Testis (tissue), 2 donors: ENCODE measurements at regions not wholly inside any gene's neighbourhood (a gene's known extent, or its start where the extent isn't known, plus 50 kb on each side); places are given as distances from the start of the nearest gene placed in this dataset.

Experiments
- DNase-seq: peaks from one replicate; pipeline ENCODE4 v3.0.0-alpha.2; 2019
- H3K27ac ChIP-seq, 2 donors: fragments of 200-600 bp; sonication (generic); one replicate each; pipeline ENCODE4 v1.5.1; 2019
- H3K27me3 ChIP-seq: fragments of 200-600 bp; sonication (generic); one replicate; pipeline ENCODE4 v1.5.1; 2019
- H3K36me3 ChIP-seq: fragments of 200-600 bp; sonication (generic); one replicate; pipeline ENCODE4 v1.5.1; 2017; ENCODE audit warnings: low read depth; ENCODE audit errors: missing control alignments
- H3K4me1 ChIP-seq: fragments of 200-600 bp; sonication (generic); one replicate; pipeline ENCODE4 v1.5.1; 2019
- H3K4me3 ChIP-seq, 2 donors: fragments of 200-600 bp; sonication (generic); one replicate each; pipeline ENCODE4 v1.5.1; 2017 to 2019
- H3K9me3 ChIP-seq: fragments of 200-600 bp; sonication (generic); one replicate; pipeline ENCODE4 v1.5.1; 2017
- POLR2A ChIP-seq: fragments of 450-650 bp; IDR thresholded peaks from one replicate; pipeline ENCODE4 v1.6.1; 2017; ENCODE audit warnings: antibody characterized with exemption, mild to moderate bottlenecking, moderate library complexity
- WGBS, 2 donors: methylation state at CpG; one replicate each; pipeline ENCODE4 v1.1.5; 2018; 5-methylcytosine and 5-hydroxymethylcytosine counted together
- intact Hi-C: fragments of 100-400 bp; cut with DNase I; formaldehyde crosslinking; loops from one replicate; pipeline ENCODE4 v1.15.1; 2023; ENCODE audit warnings: low total_unique reads
- TF ChIP-seq, protein P1 (sequence below), 3 experiments: fragments of 450-650 bp in 2 of 3; fragments of 200-600 bp in 1 of 3; sonication (generic) in 1 of 3; IDR thresholded peaks; one replicate each; pipeline ENCODE4 v1.5.1; 2016 to 2019; ENCODE audit warnings: antibody characterized with exemption in 3 of 3, mild to moderate bottlenecking in 2 of 3, moderate library complexity in 1 of 3

DNA sequence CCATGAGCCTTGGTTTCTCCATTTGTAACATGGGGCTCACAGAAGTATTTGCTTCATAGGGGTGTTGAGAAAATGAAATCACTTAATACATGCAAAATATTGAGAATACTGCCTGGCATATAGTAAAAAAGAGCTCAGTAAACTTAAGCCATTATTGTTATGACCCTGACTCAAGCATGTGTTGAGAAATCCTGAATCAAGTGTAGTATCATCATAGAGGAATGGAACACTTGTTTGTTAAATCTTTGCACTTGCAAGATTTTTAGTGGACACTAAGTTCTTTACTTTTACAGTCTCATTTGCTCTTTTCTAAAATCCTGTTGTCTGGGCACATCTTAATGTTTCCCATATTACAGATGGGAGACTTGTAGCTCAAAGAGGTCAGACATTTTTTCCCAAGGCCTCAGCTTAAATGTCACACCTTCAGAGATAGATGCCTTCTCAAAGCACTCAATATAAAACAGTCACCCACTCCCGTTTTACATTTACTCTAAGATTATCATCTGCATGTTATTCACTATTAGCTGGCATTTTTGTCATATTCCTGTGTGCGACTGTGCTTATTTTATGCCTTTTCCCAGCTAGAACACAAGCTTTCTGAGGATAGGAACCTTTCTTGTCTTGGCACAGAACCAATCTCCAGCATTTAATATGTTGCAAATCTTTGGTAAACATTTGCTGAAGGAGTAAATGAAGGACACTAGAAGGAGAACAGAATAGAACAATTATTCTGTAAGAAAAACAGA, 250.0 kb upstream of the TNC start:
- Histone ChIP-seq H3K4me3 (no peak overlapping the region), H3K36me3 (no peaks in the 10 kb centered on the region), H3K27me3 (no peaks in the 10 kb centered on the region), H3K27ac (peak overlapping the region in 1 of 2 donors; percentile 66), H3K4me1 (peaks cover 3% of the 10 kb centered on the region), H3K9me3 (no peaks in the 10 kb centered on the region)
- no peak for DNase-seq
- WGBS, 2 donors, result 40 to 41% methylated on average over 2 of the region's 2 CpGs
- intact Hi-C loops, result no loop called here
- TF ChIP-seq POLR2A, result no peak
- TF ChIP-seq, protein P1, sequence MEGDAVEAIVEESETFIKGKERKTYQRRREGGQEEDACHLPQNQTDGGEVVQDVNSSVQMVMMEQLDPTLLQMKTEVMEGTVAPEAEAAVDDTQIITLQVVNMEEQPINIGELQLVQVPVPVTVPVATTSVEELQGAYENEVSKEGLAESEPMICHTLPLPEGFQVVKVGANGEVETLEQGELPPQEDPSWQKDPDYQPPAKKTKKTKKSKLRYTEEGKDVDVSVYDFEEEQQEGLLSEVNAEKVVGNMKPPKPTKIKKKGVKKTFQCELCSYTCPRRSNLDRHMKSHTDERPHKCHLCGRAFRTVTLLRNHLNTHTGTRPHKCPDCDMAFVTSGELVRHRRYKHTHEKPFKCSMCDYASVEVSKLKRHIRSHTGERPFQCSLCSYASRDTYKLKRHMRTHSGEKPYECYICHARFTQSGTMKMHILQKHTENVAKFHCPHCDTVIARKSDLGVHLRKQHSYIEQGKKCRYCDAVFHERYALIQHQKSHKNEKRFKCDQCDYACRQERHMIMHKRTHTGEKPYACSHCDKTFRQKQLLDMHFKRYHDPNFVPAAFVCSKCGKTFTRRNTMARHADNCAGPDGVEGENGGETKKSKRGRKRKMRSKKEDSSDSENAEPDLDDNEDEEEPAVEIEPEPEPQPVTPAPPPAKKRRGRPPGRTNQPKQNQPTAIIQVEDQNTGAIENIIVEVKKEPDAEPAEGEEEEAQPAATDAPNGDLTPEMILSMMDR (IDR thresholded peaks at IDR 0.05), result no peak

DNA sequence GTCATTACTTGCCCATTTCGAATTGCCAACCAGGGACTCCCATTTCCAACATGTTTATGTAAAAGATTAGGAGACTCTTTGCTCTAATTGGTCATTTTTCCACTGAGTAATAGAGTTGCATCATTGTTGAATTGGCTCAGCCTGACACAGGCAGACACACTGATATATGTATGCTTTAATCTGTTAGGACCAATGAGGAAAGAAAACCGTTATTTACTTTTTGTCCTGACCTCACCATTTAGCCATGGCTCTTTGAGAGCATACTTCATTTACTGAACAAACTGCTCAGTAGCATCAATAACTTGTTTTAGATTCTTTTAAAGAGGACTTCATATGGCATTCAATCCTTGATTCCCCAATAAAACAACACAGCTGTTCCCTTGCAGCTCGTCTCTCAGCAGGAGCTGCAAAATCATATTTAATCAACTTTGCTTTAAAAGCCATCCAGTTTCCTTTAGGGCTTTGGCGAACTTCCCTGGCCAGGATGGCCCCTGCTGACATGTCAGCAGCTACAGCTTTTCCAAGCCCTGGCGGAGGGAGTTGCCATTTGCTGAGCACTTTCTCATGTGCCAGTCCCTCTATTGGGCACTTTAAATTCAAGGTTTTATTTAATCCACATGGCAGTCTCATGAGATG, 251.5 kb upstream of the TNC start:
- Histone ChIP-seq H3K4me3 (no peak overlapping the region), H3K36me3 (no peaks in the 10 kb centered on the region), H3K4me1 (peaks cover 3% of the 10 kb centered on the region), H3K27me3 (no peaks in the 10 kb centered on the region), H3K27ac (peak overlapping the region in 1 of 2 donors; percentile 66), H3K9me3 (no peaks in the 10 kb centered on the region)
- DNase-seq, result no peak
- intact Hi-C loops, result no loop called here
- TF ChIP-seq, protein P1 (IDR thresholded peaks at IDR 0.05), result no peak
- no peak for TF ChIP-seq POLR2A
- 57 to 72% methylated on average over 5 of the region's 5 CpGs for WGBS, 2 donors

DNA sequence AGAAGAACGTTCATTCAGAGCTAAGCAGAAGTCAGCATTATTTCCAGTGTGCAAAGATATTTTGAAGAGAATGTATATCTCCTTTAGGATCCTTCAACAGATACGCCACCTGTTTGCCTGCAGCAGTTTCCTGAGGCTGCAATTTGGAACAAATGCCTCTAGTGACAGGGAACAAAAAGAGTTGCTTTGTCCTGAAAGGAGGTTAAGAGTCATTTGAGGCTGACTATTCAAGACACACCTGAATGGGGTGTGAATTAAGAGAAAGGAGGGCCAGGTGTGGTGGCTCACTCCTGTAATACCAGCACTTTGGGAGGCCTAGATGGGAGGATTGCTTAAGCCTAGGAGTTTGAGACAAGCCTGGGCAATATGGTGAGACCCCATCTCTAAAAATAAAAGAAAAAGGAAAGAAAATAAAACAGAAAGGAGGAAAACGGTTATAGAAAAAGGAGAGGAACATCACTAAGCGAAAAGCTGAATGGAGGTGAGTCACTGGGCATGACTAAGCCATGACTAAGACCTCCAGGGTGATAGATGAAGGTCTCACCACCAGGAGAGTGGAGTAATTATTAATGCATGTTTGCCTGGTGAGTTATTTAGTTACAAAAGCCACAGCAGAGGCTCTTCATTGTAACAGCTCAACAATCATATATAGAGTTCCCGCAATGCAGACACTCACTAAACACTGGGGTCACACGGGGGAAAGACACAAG, 255.2 kb upstream of the TNC start:
- DNase-seq, result no peak
- no peak for TF ChIP-seq POLR2A
- TF ChIP-seq, protein P1 (IDR thresholded peaks at IDR 0.05), result no peak
- WGBS, 2 donors, result 81 to 84% methylated on average over 6 of the region's 6 CpGs

DNA sequence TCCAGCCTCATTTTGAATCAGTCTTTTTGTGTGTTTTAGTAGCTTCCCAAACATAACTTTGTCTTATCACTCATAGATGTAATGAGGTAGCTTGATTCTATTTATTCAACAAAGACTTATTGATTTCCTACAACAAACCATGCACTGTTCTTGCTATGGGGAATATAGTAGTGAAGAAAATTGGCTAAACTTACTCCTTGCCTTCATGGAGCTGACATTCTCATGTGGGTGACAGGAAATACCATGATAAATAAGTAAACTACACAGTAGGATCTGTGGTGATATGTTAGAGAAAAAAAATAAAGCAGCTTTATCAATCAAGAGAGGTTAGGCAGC, 255.7 kb upstream of the TNC start:
- Histone ChIP-seq H3K27ac (no peak overlapping the region), H3K36me3 (no peaks in the 10 kb centered on the region), H3K27me3 (no peaks in the 10 kb centered on the region), H3K9me3 (no peaks in the 10 kb centered on the region), H3K4me1 (no peaks in the 10 kb centered on the region), H3K4me3 (no peak overlapping the region)
- TF ChIP-seq, protein P1 (IDR thresholded peaks at IDR 0.05), result no peak
- TF ChIP-seq POLR2A, result no peak
- intact Hi-C loops, result no loop called here
- DNase-seq, result no peak

More for the DNA sequence above, 255.2 kb upstream of the TNC start:
- no peaks in the 10 kb centered on the region for H3K4me1 ChIP-seq
- H3K36me3 ChIP-seq, result no peaks in the 10 kb centered on the region
- no peak overlapping the region for H3K4me3 ChIP-seq
- H3K27me3 ChIP-seq, result no peaks in the 10 kb centered on the region
- no peaks in the 10 kb centered on the region for H3K9me3 ChIP-seq
- H3K27ac ChIP-seq, result no peak overlapping the region
- intact Hi-C loops, result no loop called here
